ENCODE measurements at regions not wholly inside any gene's neighbourhood (a gene's known extent, or its start where the extent isn't known, plus 50 kb on each side); places are given as distances from the start of the nearest gene placed in this dataset.
"Not testable (repeated sequence)": the region's sequence is repeated elsewhere in the genome, so short reads cannot be mapped to it uniquely, and the experiment has no call there.

DNA sequence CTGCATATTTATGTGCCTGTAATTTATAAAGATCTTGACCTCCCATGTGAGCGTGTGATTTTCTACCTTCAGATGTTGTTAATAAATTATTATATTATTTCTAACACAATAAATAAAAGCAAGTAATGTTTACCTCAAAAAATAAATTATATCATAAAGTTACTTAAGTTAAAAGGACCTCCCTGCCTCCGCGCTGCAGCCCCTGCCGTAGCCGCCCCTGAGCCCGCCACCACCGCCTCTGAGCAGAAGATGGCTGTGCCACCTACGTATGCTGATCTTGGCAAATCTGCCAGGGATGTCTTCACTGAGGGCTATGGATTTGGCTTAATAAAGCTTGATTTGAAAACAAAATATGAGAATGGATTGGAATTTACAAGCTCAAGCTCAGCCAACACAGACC is 119.6 kb upstream of the BRWD3 start:
- TF ChIP-seq JUND (IDR thresholded peaks at IDR 0.05; ENCODE audit: low read depth): no peak
- no peak for DNase-seq (ENCODE audit: low read depth in 1 of 2, low spot score in 1 of 2)
- in situ Hi-C loops (cut with HindIII; ENCODE audit: low pct_unique_long_range_greater_than_20kb, low sequenced_read_pairs): no loop called here

DNA sequence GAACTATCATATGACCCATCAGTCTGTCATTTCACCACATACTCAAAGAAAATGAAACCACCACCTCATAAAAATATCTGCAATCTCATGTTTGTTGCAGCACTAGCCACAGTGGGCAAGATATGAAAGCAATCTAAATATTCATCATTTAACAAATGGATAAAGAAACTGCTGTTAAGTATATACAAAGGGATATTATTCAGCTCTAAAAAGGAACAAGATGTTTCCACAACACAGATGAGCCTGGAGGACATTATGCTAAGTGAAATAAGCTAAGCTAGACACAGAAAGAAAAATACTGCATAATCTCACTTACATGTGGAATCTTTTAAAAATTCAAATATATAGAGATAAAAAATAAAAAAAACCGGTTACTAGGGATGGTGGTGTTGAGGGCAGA is 108.2 kb upstream of the BRWD3 start:
- no peak for DNase-seq (ENCODE audit: low read depth in 1 of 2, low spot score in 1 of 2)
- no peak for TF ChIP-seq JUND (IDR thresholded peaks at IDR 0.05; ENCODE audit: low read depth)
- in situ Hi-C loops (cut with HindIII; ENCODE audit: low pct_unique_long_range_greater_than_20kb, low sequenced_read_pairs): no loop called here

DNA sequence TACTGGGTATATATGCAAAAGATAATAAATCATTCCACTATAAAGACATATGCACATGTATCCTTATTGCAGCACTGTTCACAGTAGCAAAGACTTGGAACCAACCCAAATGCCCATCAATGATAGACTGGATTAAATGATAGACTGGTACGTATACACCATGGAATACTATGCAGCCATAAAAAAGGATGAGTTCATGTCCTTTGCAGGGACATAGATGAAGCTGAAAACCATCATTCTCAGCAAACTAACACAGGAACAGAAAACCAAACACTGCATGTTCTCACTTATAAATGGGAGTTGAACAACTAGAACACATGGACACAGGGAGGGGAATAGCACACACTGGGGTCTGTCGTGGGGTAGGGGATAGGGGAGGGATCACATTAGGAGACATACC is 102.7 kb upstream of the BRWD3 start:
- in situ Hi-C loops (cut with HindIII; ENCODE audit: low pct_unique_long_range_greater_than_20kb, low sequenced_read_pairs); DNase-seq (ENCODE audit: low read depth in 1 of 2, low spot score in 1 of 2): not testable (repeated sequence)

DNA sequence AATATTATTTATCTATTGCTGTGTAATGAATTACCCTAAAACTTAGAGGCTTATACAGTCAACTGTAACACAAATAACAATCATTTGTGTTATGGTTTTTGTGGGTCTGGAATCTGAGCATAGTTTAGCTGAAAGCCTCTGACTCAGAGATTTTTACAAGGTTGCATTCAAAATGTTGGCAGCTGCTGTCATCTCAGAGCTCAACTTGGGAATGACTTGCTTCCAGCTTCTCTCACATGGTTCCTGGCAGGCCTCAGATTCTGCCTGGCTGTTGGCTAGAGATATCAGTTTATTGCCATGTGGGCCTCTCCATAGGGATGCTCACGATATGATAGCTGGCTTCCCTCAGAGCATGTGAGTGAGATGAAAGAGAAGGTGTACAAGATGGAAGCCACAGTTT is 70.2 kb upstream of the BRWD3 start:
- no peak for DNase-seq (ENCODE audit: low read depth in 1 of 2, low spot score in 1 of 2)
- no peak for TF ChIP-seq JUND (IDR thresholded peaks at IDR 0.05; ENCODE audit: low read depth)
- in situ Hi-C loops (cut with HindIII; ENCODE audit: low pct_unique_long_range_greater_than_20kb, low sequenced_read_pairs): no loop called here

DNA sequence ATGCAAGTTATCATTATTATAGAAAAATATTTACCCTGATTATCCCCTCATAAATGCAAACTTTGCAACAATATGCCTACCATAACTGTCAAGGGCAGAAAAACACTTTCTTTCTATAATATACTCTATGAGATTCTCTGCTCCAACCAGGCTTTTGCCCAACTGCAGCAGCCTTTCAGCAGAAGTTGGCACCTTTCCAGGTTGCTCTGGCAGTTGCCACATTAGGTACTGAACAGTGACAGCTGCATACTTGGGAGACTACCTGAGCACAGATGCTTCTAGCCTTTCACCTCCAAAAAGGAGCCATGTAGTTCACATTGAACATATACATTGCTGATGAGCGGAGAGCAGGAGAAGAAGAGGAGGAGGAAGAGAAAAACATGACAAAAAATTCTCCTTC is 69.5 kb upstream of the BRWD3 start:
- peak in 1 of 2 experiments; percentile 20 for DNase-seq (ENCODE audit: low read depth in 1 of 2, low spot score in 1 of 2)

DNA sequence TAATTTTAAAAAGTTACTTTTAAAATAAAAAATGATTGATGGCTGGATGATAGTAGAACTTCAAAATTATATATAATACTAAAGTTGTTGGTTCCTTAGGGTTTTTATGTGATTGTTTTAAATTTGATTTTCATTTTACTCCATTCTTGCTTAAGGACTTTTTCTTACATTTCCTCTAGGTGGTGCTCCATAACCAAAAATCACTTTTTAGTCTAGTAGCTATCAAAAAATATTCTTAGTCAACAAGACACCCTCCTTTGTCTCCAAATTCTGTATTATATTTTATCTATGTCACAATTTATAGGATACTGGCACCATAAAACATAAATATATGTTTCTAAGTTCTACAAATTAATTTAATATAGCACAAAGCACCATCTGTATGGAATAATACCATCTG is 67.2 kb upstream of the BRWD3 start:
- peak in 1 of 2 experiments; percentile 39 for DNase-seq (ENCODE audit: low read depth in 1 of 2, low spot score in 1 of 2)
- in situ Hi-C loops (cut with HindIII; ENCODE audit: low pct_unique_long_range_greater_than_20kb, low sequenced_read_pairs): no loop called here

More for the DNA sequence above, 69.5 kb upstream of the BRWD3 start:
- in situ Hi-C loops (cut with HindIII; ENCODE audit: low pct_unique_long_range_greater_than_20kb, low sequenced_read_pairs): no loop called here
- TF ChIP-seq JUND (IDR thresholded peaks at IDR 0.05; ENCODE audit: low read depth): no peak

More for the DNA sequence above, 67.2 kb upstream of the BRWD3 start:
- no peak for TF ChIP-seq JUND (IDR thresholded peaks at IDR 0.05; ENCODE audit: low read depth)

Data from T47D (cell line).